HEK293 (cell line): ENCODE measurements at regions not wholly inside any gene's neighbourhood (a gene's known extent, or its start where the extent isn't known, plus 50 kb on each side); places are given as distances from the start of the nearest gene placed in this dataset.

Source experiments
- CTCF ChIA-PET: fragments of 350-600 bp; formaldehyde crosslinking; extraction: SDS; loops from one replicate; lab custom pipeline; 2021; ENCODE audit warnings: antibody characterized with exemption; lab: Yijun Ruan, JAX
- POLR2A ChIA-PET: fragments of 300-600 bp; formaldehyde crosslinking; extraction: SDS; loops from one replicate; lab custom pipeline; 2020; ENCODE audit warnings: antibody characterized with exemption, inconsistent platforms; lab: Yijun Ruan, JAX
- H3K27ac ChIP-seq: fragments of 200-500 bp; sonication (Bioruptor generic); 2 replicates; pipeline ENCODE4 v1.5.1; 2014; ENCODE audit warnings: low read depth, low read length, control low read depth, inconsistent platforms; ENCODE audit errors: extremely low read depth
- H3K36me3 ChIP-seq, 2 experiments: fragments of 200-500 bp in 1 of 2; sonication (Bioruptor generic) in 1 of 2; 1 replicate in 1 of 2; 2 replicates in 1 of 2; pipeline ENCODE4 v1.5.1; 2014 to 2017; ENCODE audit warnings: inconsistent platforms in 2 of 2, low read length in 2 of 2; ENCODE audit not compliant: control insufficient read depth in 2 of 2, insufficient read depth in 1 of 2
- H3K4me1 ChIP-seq: fragments of 200-500 bp; sonication (Bioruptor generic); 2 replicates; pipeline ENCODE4 v1.5.1; 2014; ENCODE audit warnings: mild to moderate bottlenecking, low read length, inconsistent platforms; ENCODE audit not compliant: control insufficient read depth, insufficient read depth
- H3K4me3 ChIP-seq: 2 replicates; pipeline ENCODE4 v1.5.1; 2011; ENCODE audit warnings: low read depth, mild to moderate bottlenecking, control low read depth, low read length, moderate library complexity
- H3K9me3 ChIP-seq: fragments of 200-500 bp; sonication (Bioruptor generic); 2 replicates; pipeline ENCODE4 v1.5.1; 2014; ENCODE audit warnings: low read depth, low read length, inconsistent platforms; ENCODE audit not compliant: control insufficient read depth, insufficient read depth
- ATF2 ChIP-seq: fragments of 450-650 bp; formaldehyde crosslinking; IDR thresholded peaks from 2 replicates; pipeline ENCODE4 v1.5.1; 2016; ENCODE audit warnings: missing biosample characterization, missing genetic modification characterization, low read depth
- GFI1B ChIP-seq: fragments of 450-650 bp; formaldehyde crosslinking; IDR thresholded peaks from 2 replicates; pipeline ENCODE4 v1.5.1; 2016; ENCODE audit warnings: missing biosample characterization, missing genetic modification characterization
- GLIS1 ChIP-seq: fragments of 450-650 bp; formaldehyde crosslinking; IDR thresholded peaks from 2 replicates; pipeline ENCODE4 v1.5.1; 2016; ENCODE audit warnings: missing biosample characterization, missing genetic modification characterization
- HIC1 ChIP-seq: fragments of 450-650 bp; formaldehyde crosslinking; IDR thresholded peaks from 2 replicates; pipeline ENCODE4 v1.5.1; 2016; ENCODE audit warnings: missing biosample characterization, missing genetic modification characterization
- HOXC10 ChIP-seq: sonication (generic); formaldehyde crosslinking; IDR thresholded peaks from 2 replicates; pipeline ENCODE4 v1.8.1; 2023; ENCODE audit warnings: mild to moderate bottlenecking, missing genetic modification reagents
- PBX3 ChIP-seq: sonication (generic); formaldehyde crosslinking; IDR thresholded peaks from 2 replicates; pipeline ENCODE4 v1.8.1; 2022; ENCODE audit warnings: mild to moderate bottlenecking, moderate library complexity, missing genetic modification reagents
- REPIN1 ChIP-seq: fragments of 450-650 bp; formaldehyde crosslinking; IDR thresholded peaks from 2 replicates; pipeline ENCODE4 v1.5.1; 2017; ENCODE audit warnings: missing biosample characterization, missing genetic modification characterization, low read depth
- WT1 ChIP-seq: fragments of 450-650 bp; formaldehyde crosslinking; IDR thresholded peaks from 2 replicates; pipeline ENCODE4 v1.5.1; 2016; ENCODE audit warnings: missing biosample characterization, missing genetic modification characterization
- ZBTB49 ChIP-seq: fragments of 450-650 bp; formaldehyde crosslinking; IDR thresholded peaks from 2 replicates; pipeline ENCODE4 v1.5.1; 2016; ENCODE audit warnings: missing biosample characterization, missing genetic modification characterization, low read depth
- ZBTB7A ChIP-seq: fragments of 450-650 bp; formaldehyde crosslinking; IDR thresholded peaks from 2 replicates; pipeline ENCODE4 v1.5.1; 2016; ENCODE audit warnings: low read depth, missing biosample characterization, missing genetic modification characterization
- ZFP69B ChIP-seq: fragments of 450-650 bp; formaldehyde crosslinking; IDR thresholded peaks from 2 replicates; pipeline ENCODE4 v1.5.1; 2016; ENCODE audit warnings: missing biosample characterization, missing genetic modification characterization
- ZNF155 ChIP-seq: fragments of 450-650 bp; formaldehyde crosslinking; IDR thresholded peaks from 2 replicates; pipeline ENCODE4 v1.5.1; 2016; ENCODE audit warnings: missing biosample characterization, missing genetic modification characterization
- ZNF239 ChIP-seq: fragments of 450-650 bp; formaldehyde crosslinking; IDR thresholded peaks from 2 replicates; pipeline ENCODE4 v1.5.1; 2016; ENCODE audit warnings: missing biosample characterization, missing genetic modification characterization
- ZNF24 ChIP-seq: fragments of 450-650 bp; formaldehyde crosslinking; IDR thresholded peaks from 2 replicates; pipeline ENCODE4 v1.5.1; 2016; ENCODE audit warnings: missing biosample characterization, missing genetic modification characterization
- ZNF311 ChIP-seq: fragments of 450-650 bp; formaldehyde crosslinking; IDR thresholded peaks from 2 replicates; pipeline ENCODE4 v1.5.1; 2017; ENCODE audit warnings: missing biosample characterization, missing genetic modification characterization, borderline replicate concordance
- ZNF354C ChIP-seq: fragments of 450-650 bp; formaldehyde crosslinking; IDR thresholded peaks from 2 replicates; pipeline ENCODE4 v1.5.1; 2016; ENCODE audit warnings: missing biosample characterization, missing genetic modification characterization, low read depth, borderline replicate concordance
- ZNF362 ChIP-seq: fragments of 450-650 bp; formaldehyde crosslinking; IDR thresholded peaks from 2 replicates; pipeline ENCODE4 v1.5.1; 2016; ENCODE audit warnings: missing biosample characterization, missing genetic modification characterization
- ZNF398 ChIP-seq: fragments of 450-650 bp; formaldehyde crosslinking; IDR thresholded peaks from 2 replicates; pipeline ENCODE4 v1.5.1; 2017; ENCODE audit warnings: missing biosample characterization, missing genetic modification characterization
- ZNF626 ChIP-seq: fragments of 450-650 bp; sonication (Bioruptor Pico); formaldehyde crosslinking; IDR thresholded peaks from 2 replicates; pipeline ENCODE4 v1.5.1; 2018; ENCODE audit warnings: missing biosample characterization, missing genetic modification characterization, inconsistent platforms
- ZNF639 ChIP-seq: fragments of 450-650 bp; formaldehyde crosslinking; IDR thresholded peaks from 2 replicates; pipeline ENCODE4 v1.5.1; 2016; ENCODE audit warnings: missing biosample characterization, missing genetic modification characterization
- ZNF677 ChIP-seq: fragments of 450-650 bp; IDR thresholded peaks from 2 replicates; pipeline ENCODE4 v1.5.0; 2018; ENCODE audit warnings: missing biosample characterization, mild to moderate bottlenecking, missing genetic modification characterization, moderate library complexity

GRCh38 chr5:167934551-167934971 is 356.9 kb upstream of the WWC1 start:
- POLR2A ChIA-PET, result no interaction called here
- H3K4me3 ChIP-seq, result no peak overlapping the region
- H3K36me3 ChIP-seq, result no peaks in the 10 kb centered on the region
- TF ChIP-seq ZNF677 (tag by site-specific recombination), result no peak
- no peak for TF ChIP-seq ZNF311
- no peak for TF ChIP-seq WT1 (tag by site-specific recombination)
- no peak for TF ChIP-seq ZNF626 (tag by site-specific recombination)
- no peak for TF ChIP-seq REPIN1
- no peak for TF ChIP-seq ZBTB49 (tag by site-specific recombination)
- TF ChIP-seq ZNF239 (tag by site-specific recombination), result no peak
- TF ChIP-seq ZNF398 (tag by site-specific recombination), result no peak
- TF ChIP-seq ZNF362, result no peak
- TF ChIP-seq ZNF24 (tag by site-specific recombination), result no peak
- TF ChIP-seq, all 188 proteins: peak for 0
- Histone ChIP-seq H3K9me3 (no peaks in the 10 kb centered on the region), H3K4me1 (no peaks in the 10 kb centered on the region), H3K27ac (no peak overlapping the region)
- CTCF ChIA-PET, result no interaction called here

- CTCF ChIA-PET, result no interaction called here
- Histone ChIP-seq H3K27ac (no peak overlapping the region), H3K36me3 (no peaks in the 10 kb centered on the region), H3K4me3 (no peak overlapping the region), H3K4me1 (no peaks in the 10 kb centered on the region), H3K9me3 (no peaks in the 10 kb centered on the region)
- POLR2A ChIA-PET, result no interaction called here
- TF ChIP-seq GLIS1 (tag by site-specific recombination) (no peak), HOXC10 (CRISPR knock-in tag) (no peak), PBX3 (no peak), ZNF639 (tag by site-specific recombination) (no peak), ZNF155 (no peak), ZFP69B (tag by site-specific recombination) (no peak), HIC1 (tag by site-specific recombination) (no peak), GFI1B (tag by site-specific recombination) (no peak), ZBTB7A (tag by site-specific recombination) (no peak), ZNF354C (tag by site-specific recombination) (no peak), ATF2 (tag by site-specific recombination) (no peak)
Observed at GRCh38 chr5:167936022-167936421, 355.4 kb upstream of the WWC1 start.
